ENCODE measurements at regions not wholly inside any gene's neighbourhood (a gene's known extent, or its start where the extent isn't known, plus 50 kb on each side); places are given as distances from the start of the nearest gene placed in this dataset.

DNA sequence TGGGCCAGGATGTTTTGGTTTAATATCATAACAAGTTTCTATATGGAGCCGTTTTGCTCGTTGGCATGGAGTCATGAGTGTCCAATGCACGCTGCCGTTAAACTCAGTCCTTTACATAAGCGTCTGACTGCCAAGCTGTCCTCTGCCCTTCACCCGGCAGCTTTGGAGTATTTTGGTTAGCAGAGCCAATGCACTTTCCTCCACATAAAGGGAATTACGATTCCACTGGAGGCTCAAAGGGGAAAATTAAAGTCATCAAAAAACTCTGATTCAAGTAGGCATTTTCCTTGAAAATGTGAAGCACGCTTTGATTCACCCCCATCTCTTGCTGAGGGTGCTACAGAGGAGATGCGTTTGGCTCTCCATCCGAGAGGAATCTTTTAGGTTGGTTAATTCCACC, 144.4 kb upstream of the ARGLU1 start:
- TF ChIP-seq, protein P1, sequence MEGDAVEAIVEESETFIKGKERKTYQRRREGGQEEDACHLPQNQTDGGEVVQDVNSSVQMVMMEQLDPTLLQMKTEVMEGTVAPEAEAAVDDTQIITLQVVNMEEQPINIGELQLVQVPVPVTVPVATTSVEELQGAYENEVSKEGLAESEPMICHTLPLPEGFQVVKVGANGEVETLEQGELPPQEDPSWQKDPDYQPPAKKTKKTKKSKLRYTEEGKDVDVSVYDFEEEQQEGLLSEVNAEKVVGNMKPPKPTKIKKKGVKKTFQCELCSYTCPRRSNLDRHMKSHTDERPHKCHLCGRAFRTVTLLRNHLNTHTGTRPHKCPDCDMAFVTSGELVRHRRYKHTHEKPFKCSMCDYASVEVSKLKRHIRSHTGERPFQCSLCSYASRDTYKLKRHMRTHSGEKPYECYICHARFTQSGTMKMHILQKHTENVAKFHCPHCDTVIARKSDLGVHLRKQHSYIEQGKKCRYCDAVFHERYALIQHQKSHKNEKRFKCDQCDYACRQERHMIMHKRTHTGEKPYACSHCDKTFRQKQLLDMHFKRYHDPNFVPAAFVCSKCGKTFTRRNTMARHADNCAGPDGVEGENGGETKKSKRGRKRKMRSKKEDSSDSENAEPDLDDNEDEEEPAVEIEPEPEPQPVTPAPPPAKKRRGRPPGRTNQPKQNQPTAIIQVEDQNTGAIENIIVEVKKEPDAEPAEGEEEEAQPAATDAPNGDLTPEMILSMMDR (IDR thresholded peaks at IDR 0.05; ENCODE audit: insufficient read depth, low read depth, low read length) = no peak
- no peak for TF ChIP-seq EZH2 (IDR thresholded peaks at IDR 0.05; ENCODE audit: insufficient read depth, low read length)

Measured in astrocyte (in vitro differentiated cells and primary cell).